ENCODE measurements at regions not wholly inside any gene's neighbourhood (a gene's known extent, or its start where the extent isn't known, plus 50 kb on each side); places are given as distances from the start of the nearest gene placed in this dataset.

GRCh38 chr10:121690152-121690848 lies 92.1 kb upstream of the FGFR2 start:
- TF ChIP-seq CTCF (IDR thresholded peaks at IDR 0.05 in 8 of 11, conservative IDR thresholded peaks at IDR 0.05 in 3 of 11), result no peak
- TF ChIP-seq POLR2A (IDR thresholded peaks at IDR 0.05), result no peak

Measured in spleen (tissue), 7 donors.